ENCODE measurements at regions not wholly inside any gene's neighbourhood (a gene's known extent, or its start where the extent isn't known, plus 50 kb on each side); places are given as distances from the start of the nearest gene placed in this dataset.

- Histone ChIP-seq H3K4me1 (ENCODE audit: insufficient read depth, low read length) (no peaks in the 10 kb centered on the region), H3K27me3 (ENCODE audit: control insufficient read depth in 1 of 2, insufficient read depth in 2 of 2, low read length in 2 of 2) (no peaks in the 10 kb centered on the region), H3K36me3 (replicated peaks in 1 of 2; ENCODE audit: control insufficient read depth in 1 of 2, insufficient read depth in 2 of 2, low read length in 2 of 2) (no peaks in the 10 kb centered on the region), H3K9me3 (ENCODE audit: low read length) (peaks cover 71% of the 10 kb centered on the region), H3K27ac (ENCODE audit: extremely low read length, insufficient read depth, low read length) (no peak overlapping the region), H3K4me2 (ENCODE audit: low read depth, low read length) (no peak overlapping the region), H4K20me1 (ENCODE audit: insufficient read depth, low read length) (no peaks in the 10 kb centered on the region), H3K79me2 (ENCODE audit: insufficient read depth, low read length) (no peaks in the 10 kb centered on the region), H3K9ac (ENCODE audit: insufficient read depth, low read depth, low read length) (no peak overlapping the region), H2AFZ (ENCODE audit: low read length) (no peak overlapping the region), H3K4me3 (replicated peaks in 1 of 3; ENCODE audit: insufficient read depth in 1 of 3, low read depth in 2 of 3, low read length in 3 of 3) (no peak overlapping the region)
- BruUV-seq (replicated peaks) = no TSS peak
- ChIA-PET POLR2A (no interaction called here), CTCF (ENCODE audit: low intra/inter-chr PET ratio, low total read pairs) (no interaction called here)
- TF ChIP-seq ZNF484 (CRISPR knock-in tag; IDR thresholded peaks at IDR 0.05; ENCODE audit: borderline replicate concordance, low read depth) = no peak
- WGBS (ENCODE audit: low lambda C conversion rate) = 1% methylated on average over 4 of the region's 4 CpGs
- DNase-seq (ENCODE audit: low spot score) = no peak
- intact Hi-C loops (cut with micrococcal nuclease; ENCODE audit: unreplicated experiment) (no loop called here), in situ Hi-C loops (cut with HindIII; ENCODE audit: extremely low pct_ligation_motif_present, low pct_unique_long_range_greater_than_20kb) (no loop called here)
- no peak for FAIRE-seq
- ATAC-seq = no peak
Measured at GRCh38 chr5:8727396-8727795, 818.5 kb downstream of the SEMA5A start.

- WGBS (ENCODE audit: low lambda C conversion rate) = 0% methylated on average over 1 of the region's 1 CpG
- no peak for ATAC-seq
- no peak overlapping the region for H3K9ac ChIP-seq (ENCODE audit: insufficient read depth, low read depth, low read length)
- H3K79me2 ChIP-seq (ENCODE audit: insufficient read depth, low read length) = no peaks in the 10 kb centered on the region
- no TSS peak for BruUV-seq (replicated peaks)
- no peaks in the 10 kb centered on the region for H3K4me1 ChIP-seq (ENCODE audit: insufficient read depth, low read length)
- in situ Hi-C loops (cut with HindIII; ENCODE audit: extremely low pct_ligation_motif_present, low pct_unique_long_range_greater_than_20kb) = no loop called here
- no peak for DNase-seq (ENCODE audit: low spot score)
- H3K27me3 ChIP-seq (ENCODE audit: control insufficient read depth in 1 of 2, insufficient read depth in 2 of 2, low read length in 2 of 2) = no peaks in the 10 kb centered on the region
- H3K4me3 ChIP-seq (replicated peaks in 1 of 3; ENCODE audit: insufficient read depth in 1 of 3, low read depth in 2 of 3, low read length in 3 of 3) = no peak overlapping the region
- H4K20me1 ChIP-seq (ENCODE audit: insufficient read depth, low read length) = no peaks in the 10 kb centered on the region
- no peak overlapping the region for H2AFZ ChIP-seq (ENCODE audit: low read length)
- intact Hi-C loops (cut with micrococcal nuclease; ENCODE audit: unreplicated experiment) = no loop called here
- peaks cover 53% of the 10 kb centered on the region for H3K9me3 ChIP-seq (ENCODE audit: low read length)
- POLR2A ChIA-PET = no interaction called here
- no peak overlapping the region for H3K27ac ChIP-seq (ENCODE audit: extremely low read length, insufficient read depth, low read length)
- no peak for FAIRE-seq
- H3K4me2 ChIP-seq (ENCODE audit: low read depth, low read length) = no peak overlapping the region
- no peaks in the 10 kb centered on the region for H3K36me3 ChIP-seq (replicated peaks in 1 of 2; ENCODE audit: control insufficient read depth in 1 of 2, insufficient read depth in 2 of 2, low read length in 2 of 2)
- CTCF ChIA-PET (ENCODE audit: low intra/inter-chr PET ratio, low total read pairs) = no interaction called here
- TF ChIP-seq, protein P1, sequence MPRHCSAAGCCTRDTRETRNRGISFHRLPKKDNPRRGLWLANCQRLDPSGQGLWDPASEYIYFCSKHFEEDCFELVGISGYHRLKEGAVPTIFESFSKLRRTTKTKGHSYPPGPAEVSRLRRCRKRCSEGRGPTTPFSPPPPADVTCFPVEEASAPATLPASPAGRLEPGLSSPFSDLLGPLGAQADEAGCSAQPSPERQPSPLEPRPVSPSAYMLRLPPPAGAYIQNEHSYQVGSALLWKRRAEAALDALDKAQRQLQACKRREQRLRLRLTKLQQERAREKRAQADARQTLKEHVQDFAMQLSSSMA (CRISPR knock-in tag; IDR thresholded peaks at IDR 0.05) = no peak
- no peak for TF ChIP-seq JUND (CRISPR knock-in tag; IDR thresholded peaks at IDR 0.05)
- TF ChIP-seq STAT5B (CRISPR knock-in tag; IDR thresholded peaks at IDR 0.05) = no peak
- TF ChIP-seq, protein P2, sequence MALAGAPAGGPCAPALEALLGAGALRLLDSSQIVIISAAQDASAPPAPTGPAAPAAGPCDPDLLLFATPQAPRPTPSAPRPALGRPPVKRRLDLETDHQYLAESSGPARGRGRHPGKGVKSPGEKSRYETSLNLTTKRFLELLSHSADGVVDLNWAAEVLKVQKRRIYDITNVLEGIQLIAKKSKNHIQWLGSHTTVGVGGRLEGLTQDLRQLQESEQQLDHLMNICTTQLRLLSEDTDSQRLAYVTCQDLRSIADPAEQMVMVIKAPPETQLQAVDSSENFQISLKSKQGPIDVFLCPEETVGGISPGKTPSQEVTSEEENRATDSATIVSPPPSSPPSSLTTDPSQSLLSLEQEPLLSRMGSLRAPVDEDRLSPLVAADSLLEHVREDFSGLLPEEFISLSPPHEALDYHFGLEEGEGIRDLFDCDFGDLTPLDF (CRISPR knock-in tag; IDR thresholded peaks at IDR 0.05) = no peak
- TF ChIP-seq ZNF597 (CRISPR knock-in tag; IDR thresholded peaks at IDR 0.05) = no peak
- no peak for TF ChIP-seq DMAP1 (CRISPR knock-in tag; IDR thresholded peaks at IDR 0.05)
- TF ChIP-seq ZNF83 (CRISPR knock-in tag; IDR thresholded peaks at IDR 0.05; ENCODE audit: borderline replicate concordance) = no peak
- TF ChIP-seq TAF1 (CRISPR knock-in tag; IDR thresholded peaks at IDR 0.05) = no peak
- TF ChIP-seq CBX2 (IDR thresholded peaks at IDR 0.05; ENCODE audit: low read depth, low read length) = no peak
- no peak for TF ChIP-seq CBX2 (CRISPR knock-in tag; IDR thresholded peaks at IDR 0.05; ENCODE audit: low read depth)
- no peak for TF ChIP-seq MEIS2 (CRISPR knock-in tag; IDR thresholded peaks at IDR 0.05)
- TF ChIP-seq GTF3A (CRISPR knock-in tag; conservative IDR thresholded peaks at IDR 0.05) = no peak
- no peak for TF ChIP-seq ZC3H4 (CRISPR knock-in tag; IDR thresholded peaks at IDR 0.05; ENCODE audit: borderline replicate concordance)
- TF ChIP-seq MATR3 (CRISPR knock-in tag; IDR thresholded peaks at IDR 0.05) = no peak
- no peak for TF ChIP-seq HNRNPL (IDR thresholded peaks at IDR 0.05; ENCODE audit: low read depth, low read length)
- TF ChIP-seq ZNF746 (CRISPR knock-in tag; IDR thresholded peaks at IDR 0.05) = no peak
Measured at GRCh38 chr5:8729437-8729836, 816.4 kb downstream of the SEMA5A start.
